ENCODE measurements at regions not wholly inside any gene's neighbourhood (a gene's known extent, or its start where the extent isn't known, plus 50 kb on each side); places are given as distances from the start of the nearest gene placed in this dataset.

- no peaks in the 10 kb centered on the region for H3K36me3 ChIP-seq (ENCODE audit: insufficient read depth, insufficient read length, low read length)
- no peak overlapping the region for H3K9ac ChIP-seq (ENCODE audit: insufficient read length, low read depth)
- no peak overlapping the region for H3K4me3 ChIP-seq (ENCODE audit: insufficient read length, low read depth)
- H3K9me3 ChIP-seq (ENCODE audit: insufficient read depth, low read length) = no peaks in the 10 kb centered on the region
- no peaks in the 10 kb centered on the region for H3K4me1 ChIP-seq (ENCODE audit: insufficient read depth, insufficient read length)
- no peak for DNase-seq (ENCODE audit: low read depth, low spot score)
- no peaks in the 10 kb centered on the region for H3K27me3 ChIP-seq (ENCODE audit: insufficient read depth, insufficient read length)
- no peak for TF ChIP-seq YY1 (IDR thresholded peaks at IDR 0.05; ENCODE audit: insufficient read depth, insufficient read length)
These were observed 719.0 kb upstream of the MIR17HG start for GRCh38 chr13:90628471-90628870.

DNA sequence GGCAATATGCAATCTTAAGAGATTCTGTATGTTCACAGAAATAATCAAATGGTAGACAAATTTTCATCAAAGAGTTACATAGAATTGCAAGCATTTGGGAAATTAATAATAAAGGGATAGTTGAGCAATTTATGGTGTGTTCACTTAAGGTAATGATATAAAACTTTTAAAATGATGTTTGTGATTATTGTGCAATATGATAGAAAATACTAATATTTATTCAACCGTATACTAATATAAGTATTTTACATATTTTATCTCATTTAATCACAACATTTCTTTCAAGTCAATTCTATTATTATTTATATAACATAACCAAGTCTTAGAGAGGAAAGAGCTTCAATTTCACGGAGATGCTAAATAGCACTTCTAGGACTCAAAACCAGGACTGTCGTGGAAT, 716.8 kb upstream of the MIR17HG start:
- Histone ChIP-seq H3K4me1 (ENCODE audit: insufficient read depth, insufficient read length) (no peaks in the 10 kb centered on the region), H3K9ac (ENCODE audit: insufficient read length, low read depth) (no peak overlapping the region), H3K36me3 (ENCODE audit: insufficient read depth, insufficient read length, low read length) (no peaks in the 10 kb centered on the region), H3K9me3 (ENCODE audit: insufficient read depth, low read length) (no peaks in the 10 kb centered on the region), H3K27me3 (ENCODE audit: insufficient read depth, insufficient read length) (no peaks in the 10 kb centered on the region), H3K4me3 (ENCODE audit: insufficient read length, low read depth) (no peak overlapping the region)
- TF ChIP-seq SUZ12 (IDR thresholded peaks at IDR 0.05; ENCODE audit: extremely low read depth, insufficient read depth, insufficient read length) (no peak), ZNF274 (IDR thresholded peaks at IDR 0.05; ENCODE audit: low read depth, low read length) (no peak), YY1 (IDR thresholded peaks at IDR 0.05; ENCODE audit: insufficient read depth, insufficient read length) (no peak)
- DNase-seq (ENCODE audit: low read depth, low spot score) = no peak

- no peaks in the 10 kb centered on the region for H3K4me1 ChIP-seq (ENCODE audit: insufficient read depth, insufficient read length)
- no peak for DNase-seq (ENCODE audit: low read depth, low spot score)
- no peak overlapping the region for H3K4me3 ChIP-seq (ENCODE audit: insufficient read length, low read depth)
- no peaks in the 10 kb centered on the region for H3K36me3 ChIP-seq (ENCODE audit: insufficient read depth, insufficient read length, low read length)
- no peaks in the 10 kb centered on the region for H3K9me3 ChIP-seq (ENCODE audit: insufficient read depth, low read length)
- no peaks in the 10 kb centered on the region for H3K27me3 ChIP-seq (ENCODE audit: insufficient read depth, insufficient read length)
- no peak overlapping the region for H3K9ac ChIP-seq (ENCODE audit: insufficient read length, low read depth)
- TF ChIP-seq SUZ12 (IDR thresholded peaks at IDR 0.05; ENCODE audit: extremely low read depth, insufficient read depth, insufficient read length) = no peak
- no peak for TF ChIP-seq YY1 (IDR thresholded peaks at IDR 0.05; ENCODE audit: insufficient read depth, insufficient read length)
- no peak for TF ChIP-seq ZNF274 (IDR thresholded peaks at IDR 0.05; ENCODE audit: low read depth, low read length)
These were observed 715.3 kb upstream of the MIR17HG start for GRCh38 chr13:90632184-90632583.

- no peak for DNase-seq (ENCODE audit: low read depth, low spot score)
- Histone ChIP-seq H3K27me3 (ENCODE audit: insufficient read depth, insufficient read length) (no peaks in the 10 kb centered on the region), H3K4me3 (ENCODE audit: insufficient read length, low read depth) (no peak overlapping the region), H3K9ac (ENCODE audit: insufficient read length, low read depth) (no peak overlapping the region), H3K4me1 (ENCODE audit: insufficient read depth, insufficient read length) (no peaks in the 10 kb centered on the region), H3K36me3 (ENCODE audit: insufficient read depth, insufficient read length, low read length) (no peaks in the 10 kb centered on the region), H3K9me3 (ENCODE audit: insufficient read depth, low read length) (no peaks in the 10 kb centered on the region)
- no peak for TF ChIP-seq SUZ12 (IDR thresholded peaks at IDR 0.05; ENCODE audit: extremely low read depth, insufficient read depth, insufficient read length)
- TF ChIP-seq ZNF274 (IDR thresholded peaks at IDR 0.05; ENCODE audit: low read depth, low read length) = no peak
- TF ChIP-seq YY1 (IDR thresholded peaks at IDR 0.05; ENCODE audit: insufficient read depth, insufficient read length) = no peak
These were observed 713.6 kb upstream of the MIR17HG start for GRCh38 chr13:90633849-90634248.

GRCh38 chr13:90640976-90641375, 706.5 kb upstream of the MIR17HG start:
- Histone ChIP-seq H3K9ac (ENCODE audit: insufficient read length, low read depth) (no peak overlapping the region), H3K27me3 (ENCODE audit: insufficient read depth, insufficient read length) (no peaks in the 10 kb centered on the region), H3K4me1 (ENCODE audit: insufficient read depth, insufficient read length) (no peaks in the 10 kb centered on the region), H3K9me3 (ENCODE audit: insufficient read depth, low read length) (peaks cover 8% of the 10 kb centered on the region; the same call in 1 of the 2 replicates), H3K4me3 (ENCODE audit: insufficient read length, low read depth) (no peak overlapping the region), H3K36me3 (ENCODE audit: insufficient read depth, insufficient read length, low read length) (no peaks in the 10 kb centered on the region)
- TF ChIP-seq ZNF274 (IDR thresholded peaks at IDR 0.05; ENCODE audit: low read depth, low read length) (no peak), YY1 (IDR thresholded peaks at IDR 0.05; ENCODE audit: insufficient read depth, insufficient read length) (no peak), SUZ12 (IDR thresholded peaks at IDR 0.05; ENCODE audit: extremely low read depth, insufficient read depth, insufficient read length) (no peak)
- DNase-seq (ENCODE audit: low read depth, low spot score) = no peak

DNA sequence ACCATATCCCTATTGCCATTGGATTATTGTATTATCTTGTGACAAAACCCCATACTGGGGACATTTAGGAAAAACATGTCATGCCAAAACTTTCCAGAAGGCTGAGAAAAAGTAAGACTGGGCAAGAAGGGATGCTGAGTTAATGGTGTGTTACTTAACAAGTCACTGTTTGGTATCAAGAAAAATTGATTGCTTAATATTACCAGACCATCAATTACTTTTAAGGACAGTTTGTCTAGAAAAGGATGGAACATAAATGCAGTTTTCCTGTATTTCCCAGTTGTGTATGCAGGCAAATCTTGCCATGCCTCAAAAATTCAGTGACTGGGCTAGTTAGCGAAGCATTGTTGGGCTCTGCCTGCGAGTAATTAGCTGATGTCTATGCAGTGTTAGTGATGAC, 705.6 kb upstream of the MIR17HG start:
- H3K9ac ChIP-seq (ENCODE audit: insufficient read length, low read depth) = no peak overlapping the region
- no peaks in the 10 kb centered on the region for H3K36me3 ChIP-seq (ENCODE audit: insufficient read depth, insufficient read length, low read length)
- H3K4me3 ChIP-seq (ENCODE audit: insufficient read length, low read depth) = no peak overlapping the region
- no peaks in the 10 kb centered on the region for H3K4me1 ChIP-seq (ENCODE audit: insufficient read depth, insufficient read length)
- no peak for DNase-seq (ENCODE audit: low read depth, low spot score)
- no peak for TF ChIP-seq ZNF274 (IDR thresholded peaks at IDR 0.05; ENCODE audit: low read depth, low read length)
- no peak for TF ChIP-seq SUZ12 (IDR thresholded peaks at IDR 0.05; ENCODE audit: extremely low read depth, insufficient read depth, insufficient read length)
- TF ChIP-seq YY1 (IDR thresholded peaks at IDR 0.05; ENCODE audit: insufficient read depth, insufficient read length) = no peak
- H3K27me3 ChIP-seq (ENCODE audit: insufficient read depth, insufficient read length) = no peaks in the 10 kb centered on the region
- peaks cover 8% of the 10 kb centered on the region; the same call in 1 of the 2 replicates for H3K9me3 ChIP-seq (ENCODE audit: insufficient read depth, low read length)

DNA sequence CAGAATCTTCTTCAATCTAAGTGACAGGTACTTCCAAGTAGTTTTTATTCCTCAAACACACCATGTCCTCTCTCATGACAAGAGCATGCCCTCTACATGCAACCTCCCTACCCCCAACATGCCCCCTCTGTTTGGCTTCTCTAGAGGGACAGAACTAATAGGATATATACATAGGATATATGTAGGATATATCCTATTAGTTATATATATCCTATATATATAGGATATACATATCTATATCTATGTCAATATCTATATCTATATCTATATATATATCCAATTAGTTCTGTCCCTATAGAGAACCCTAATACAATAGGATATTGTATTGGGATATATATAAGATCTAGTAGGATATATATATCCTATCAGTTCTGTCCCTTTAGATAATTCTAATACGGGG, 701.9 kb upstream of the MIR17HG start:
- Histone ChIP-seq H3K4me1 (ENCODE audit: insufficient read depth, insufficient read length) (no peaks in the 10 kb centered on the region), H3K9me3 (ENCODE audit: insufficient read depth, low read length) (peaks cover 8% of the 10 kb centered on the region; the same call in 1 of the 2 replicates), H3K27me3 (ENCODE audit: insufficient read depth, insufficient read length) (no peaks in the 10 kb centered on the region), H3K4me3 (ENCODE audit: insufficient read length, low read depth) (no peak overlapping the region), H3K36me3 (ENCODE audit: insufficient read depth, insufficient read length, low read length) (no peaks in the 10 kb centered on the region), H3K9ac (ENCODE audit: insufficient read length, low read depth) (no peak overlapping the region)
- TF ChIP-seq ZNF274 (IDR thresholded peaks at IDR 0.05; ENCODE audit: low read depth, low read length) (no peak), SUZ12 (IDR thresholded peaks at IDR 0.05; ENCODE audit: extremely low read depth, insufficient read depth, insufficient read length) (no peak), YY1 (IDR thresholded peaks at IDR 0.05; ENCODE audit: insufficient read depth, insufficient read length) (no peak)
- no peak for DNase-seq (ENCODE audit: low read depth, low spot score)

GRCh38 chr13:90648497-90648896, 699.0 kb upstream of the MIR17HG start:
- Histone ChIP-seq H3K36me3 (ENCODE audit: insufficient read depth, insufficient read length, low read length) (no peaks in the 10 kb centered on the region), H3K9ac (ENCODE audit: insufficient read length, low read depth) (no peak overlapping the region), H3K4me1 (ENCODE audit: insufficient read depth, insufficient read length) (no peaks in the 10 kb centered on the region), H3K4me3 (ENCODE audit: insufficient read length, low read depth) (no peak overlapping the region), H3K9me3 (ENCODE audit: insufficient read depth, low read length) (peaks cover 24% of the 10 kb centered on the region; the same call in 1 of the 2 replicates), H3K27me3 (ENCODE audit: insufficient read depth, insufficient read length) (no peaks in the 10 kb centered on the region)
- TF ChIP-seq ZNF274 (IDR thresholded peaks at IDR 0.05; ENCODE audit: low read depth, low read length) (no peak), YY1 (IDR thresholded peaks at IDR 0.05; ENCODE audit: insufficient read depth, insufficient read length) (no peak), SUZ12 (IDR thresholded peaks at IDR 0.05; ENCODE audit: extremely low read depth, insufficient read depth, insufficient read length) (no peak)
- DNase-seq (ENCODE audit: low read depth, low spot score) = no peak
